SK-N-MC (cell line): ENCODE measurements at regions not wholly inside any gene's neighbourhood (a gene's known extent, or its start where the extent isn't known, plus 50 kb on each side); places are given as distances from the start of the nearest gene placed in this dataset.
A peak's percentile ranks its signal among the peaks of the same experiment; 100 is the strongest.

ENCODE experiments used
- DNase-seq: peaks from one replicate; pipeline ENCODE4 v3.0.0-alpha.2; 2011; ENCODE audit warnings: low read depth, low spot score
- H3K27ac ChIP-seq: fragments of 200-600 bp; sonication (generic); 2 replicates; pipeline ENCODE4 v1.5.1; 2016; ENCODE audit warnings: mixed run types
- H3K36me3 ChIP-seq: fragments of 200-600 bp; sonication (generic); 2 replicates; pipeline ENCODE4 v1.6.1; 2017; ENCODE audit warnings: antibody characterized with exemption, low read length, mixed read lengths; ENCODE audit not compliant: insufficient read depth
- H3K4me3 ChIP-seq: fragments of 200-600 bp; sonication (generic); 2 replicates; pipeline ENCODE4 v1.5.1; 2016
- H3K9ac ChIP-seq: fragments of 200-600 bp; sonication (generic); 2 replicates; pipeline ENCODE4 v1.8.0; 2017; ENCODE audit warnings: mixed run types, mixed read lengths; ENCODE audit not compliant: insufficient read length
- H3K9me3 ChIP-seq: fragments of 200-600 bp; sonication (generic); 2 replicates; pipeline ENCODE4 v1.6.1; 2017; ENCODE audit warnings: low read depth, mild to moderate bottlenecking, antibody characterized with exemption, low read length, moderate library complexity, mixed read lengths
- EZH2 ChIP-seq: fragments of 200-600 bp; sonication (generic); IDR thresholded peaks from one replicate; pipeline ENCODE4 v1.6.1; 2017; ENCODE audit warnings: antibody characterized with exemption
- FOXP2 ChIP-seq: optimal IDR thresholded peaks from 2 replicates; pipeline ENCODE3; 2011; ENCODE audit warnings: mild to moderate bottlenecking, moderate library complexity; ENCODE audit not compliant: insufficient read depth; ENCODE audit errors: extremely low read length, control extremely low read depth
- POLR2AphosphoS5 ChIP-seq: IDR thresholded peaks from 2 replicates; pipeline ENCODE4 v1.6.1; 2012; ENCODE audit warnings: mild to moderate bottlenecking, low read depth, low read length, borderline replicate concordance

DNA sequence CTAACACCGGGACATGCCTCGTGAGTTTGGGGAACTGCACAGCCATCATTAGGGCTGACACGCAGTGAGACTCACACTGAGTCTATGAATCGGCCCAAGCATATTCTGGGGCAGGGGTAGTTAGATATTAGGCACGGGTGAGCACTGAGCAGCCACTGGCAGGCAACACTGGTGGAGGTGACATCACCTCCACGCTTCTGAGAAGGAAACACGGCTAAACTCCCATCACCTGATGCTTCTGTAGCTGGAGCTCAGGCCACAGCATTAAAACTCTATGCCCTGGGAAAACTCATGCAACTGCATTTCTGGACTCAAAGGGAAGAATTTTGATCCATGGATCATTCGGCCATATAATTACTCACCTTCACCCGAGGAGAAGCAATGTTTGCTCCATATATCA, 100.8 kb upstream of the OTUD4 start:
- H3K4me3 ChIP-seq, result no peak overlapping the region
- no peak for DNase-seq
- no peak overlapping the region for H3K9ac ChIP-seq
- H3K36me3 ChIP-seq, result no peaks in the 10 kb centered on the region
- TF ChIP-seq FOXP2, result no peak
- no peak for TF ChIP-seq EZH2
- TF ChIP-seq POLR2AphosphoS5, result no peak
- H3K27ac ChIP-seq, result no peak overlapping the region
- no peaks in the 10 kb centered on the region for H3K9me3 ChIP-seq

DNA sequence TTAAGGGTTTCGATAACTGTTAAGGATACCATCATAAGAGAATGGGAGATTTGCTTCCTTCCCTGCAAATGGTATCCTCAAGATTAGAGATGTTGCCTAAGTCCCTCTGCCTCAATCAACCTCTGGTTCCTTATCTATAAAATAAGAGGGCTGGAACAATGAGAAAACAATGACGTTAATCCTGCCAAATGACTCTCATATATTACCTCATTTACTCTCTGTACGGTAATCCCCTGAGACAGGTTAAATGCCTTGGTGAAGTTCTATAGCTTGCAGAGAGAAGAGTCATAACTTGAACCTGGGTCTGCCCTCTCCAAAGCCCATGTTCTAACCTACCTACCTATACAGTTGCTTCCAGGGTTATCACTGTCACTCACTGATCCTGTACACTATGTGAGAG, 100.2 kb upstream of the OTUD4 start:
- Histone ChIP-seq H3K4me3 (no peak overlapping the region), H3K9ac (no peak overlapping the region), H3K9me3 (no peaks in the 10 kb centered on the region), H3K27ac (no peak overlapping the region), H3K36me3 (no peaks in the 10 kb centered on the region; the same call in 1 of the 2 replicates)
- TF ChIP-seq FOXP2 (no peak), POLR2AphosphoS5 (no peak), EZH2 (no peak)
- no peak for DNase-seq

GRCh38 chr4:145279122-145279960, 99.0 kb upstream of the OTUD4 start:
- DNase-seq, result peak; percentile 18
- Histone ChIP-seq H3K4me3 (no peak overlapping the region), H3K9ac (no peak overlapping the region), H3K36me3 (no peaks in the 10 kb centered on the region; the same call in 1 of the 2 replicates), H3K9me3 (0 out of 2 replicates have a peak, but pooled peaks cover 3% of the 10 kb centered on the region), H3K27ac (peak overlapping the region; percentile 26; the same call in 1 of the 2 replicates)
- no peak for TF ChIP-seq POLR2AphosphoS5

DNA sequence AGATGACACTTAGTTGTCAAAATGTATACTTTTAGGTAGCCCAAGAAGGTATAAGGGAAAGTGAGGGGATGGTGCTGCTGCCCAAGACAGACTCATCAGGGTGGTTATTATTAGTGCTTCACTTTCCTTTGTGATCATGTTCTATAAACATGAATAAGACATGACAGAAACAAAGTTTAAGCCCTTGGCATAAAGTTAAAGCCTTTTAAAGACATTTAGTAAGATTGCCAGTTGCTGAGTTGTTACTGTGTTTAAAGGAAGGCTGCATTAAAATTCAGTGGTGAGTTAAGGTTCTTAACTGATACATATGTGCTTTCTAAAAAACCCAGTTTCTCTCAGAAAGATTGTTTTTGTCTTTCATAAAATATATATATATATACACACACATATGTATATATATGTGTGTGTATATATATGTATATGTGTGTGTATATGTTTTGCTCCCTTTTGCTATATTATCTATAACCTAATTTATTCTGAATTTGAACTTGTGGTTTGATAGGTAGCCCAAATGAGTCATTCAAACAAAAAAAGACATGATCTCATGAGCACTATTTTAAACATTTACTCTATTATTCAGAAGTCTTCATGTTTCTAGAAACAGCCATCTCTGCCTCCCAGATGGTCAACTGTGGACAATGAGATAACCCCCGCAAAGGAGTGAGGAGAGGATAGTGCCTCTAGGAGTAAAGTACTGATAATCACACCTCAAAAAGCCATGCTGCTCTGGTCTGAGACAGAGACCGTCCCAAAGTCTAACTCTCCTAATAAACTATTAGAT, 98.1 kb upstream of the OTUD4 start:
- no peaks in the 10 kb centered on the region; the same call in 1 of the 2 replicates for H3K36me3 ChIP-seq
- DNase-seq, result no peak
- H3K27ac ChIP-seq, result peak overlapping the region; percentile 26; the same call in 1 of the 2 replicates

GRCh38 chr4:145277011-145277410, 96.6 kb upstream of the OTUD4 start:
- TF ChIP-seq EZH2 (no peak), POLR2AphosphoS5 (no peak), FOXP2 (no peak)
- H3K9me3 ChIP-seq, result peaks cover 11% of the 10 kb centered on the region; the same call in 1 of the 2 replicates
- DNase-seq, result no peak
- H3K36me3 ChIP-seq, result no peaks in the 10 kb centered on the region; the same call in 1 of the 2 replicates
- H3K4me3 ChIP-seq, result peak overlapping the region; percentile 26; the same call in 1 of the 2 replicates
- peak overlapping the region; percentile 92 for H3K27ac ChIP-seq
- H3K9ac ChIP-seq, result no peak overlapping the region

More for the DNA sequence above, 98.1 kb upstream of the OTUD4 start:
- TF ChIP-seq POLR2AphosphoS5, result no peak
- no peak for TF ChIP-seq EZH2
- TF ChIP-seq FOXP2, result no peak
- H3K9me3 ChIP-seq, result peaks cover 7% of the 10 kb centered on the region; the same call in 1 of the 2 replicates
- no peak overlapping the region for H3K4me3 ChIP-seq
- no peak overlapping the region for H3K9ac ChIP-seq

DNA sequence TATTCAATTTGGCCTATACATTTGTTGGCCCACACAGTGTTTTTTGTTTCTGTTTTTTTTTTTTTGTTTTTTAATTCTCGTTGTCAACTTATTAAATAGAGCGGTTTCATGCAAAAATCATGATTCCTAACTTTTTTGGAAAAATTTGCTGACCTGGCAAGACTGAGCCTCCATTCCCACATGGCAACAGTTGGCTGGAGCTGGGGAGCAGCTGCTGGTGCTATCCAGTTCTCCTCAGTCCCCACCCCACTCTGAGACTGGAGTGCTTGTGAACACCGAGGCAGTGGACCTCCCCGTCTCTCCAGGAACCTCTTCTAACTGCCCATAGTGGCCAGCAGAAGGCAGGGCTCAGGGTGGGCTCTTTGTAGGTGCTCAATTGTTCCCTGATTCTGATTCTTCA, 95.7 kb upstream of the OTUD4 start:
- TF ChIP-seq EZH2 (no peak), FOXP2 (no peak), POLR2AphosphoS5 (no peak)
- Histone ChIP-seq H3K27ac (peak overlapping the region; percentile 92), H3K4me3 (peak overlapping the region; percentile 26), H3K9ac (peak overlapping the region; percentile 62), H3K9me3 (peaks cover 11% of the 10 kb centered on the region; the same call in 1 of the 2 replicates), H3K36me3 (no peaks in the 10 kb centered on the region; the same call in 1 of the 2 replicates)
- DNase-seq, result no peak

DNA sequence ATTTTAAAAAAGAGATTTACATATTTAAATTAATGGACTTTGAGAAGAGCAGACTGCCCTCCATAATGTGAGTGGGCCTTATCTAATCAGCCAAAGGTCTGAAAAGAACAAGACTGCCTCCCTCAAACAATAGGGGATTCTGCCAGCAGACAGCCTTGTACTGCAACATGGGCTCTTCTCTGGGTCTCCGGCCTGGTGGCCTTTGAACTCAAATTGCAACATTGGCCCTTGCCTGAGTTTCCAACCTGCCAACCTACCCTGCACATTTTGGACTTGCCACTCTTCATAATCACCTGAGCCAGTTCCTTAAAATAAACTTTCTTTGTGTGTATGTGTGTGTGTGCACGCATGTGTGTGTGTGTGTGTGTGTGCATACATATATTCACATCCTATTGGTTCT, 90.8 kb upstream of the OTUD4 start:
- no peak for DNase-seq
- no peak overlapping the region for H3K27ac ChIP-seq
- H3K4me3 ChIP-seq, result no peak overlapping the region
- TF ChIP-seq POLR2AphosphoS5, result no peak
- H3K9ac ChIP-seq, result no peak overlapping the region
- peaks cover 11% of the 10 kb centered on the region; the same call in 1 of the 2 replicates for H3K9me3 ChIP-seq
- no peaks in the 10 kb centered on the region; the same call in 1 of the 2 replicates for H3K36me3 ChIP-seq

- no peak for DNase-seq
- TF ChIP-seq POLR2AphosphoS5 (no peak), EZH2 (no peak), FOXP2 (no peak)
- H3K36me3 ChIP-seq, result no peaks in the 10 kb centered on the region
- H3K9me3 ChIP-seq, result no peaks in the 10 kb centered on the region
- no peak overlapping the region for H3K4me3 ChIP-seq
- peak overlapping the region; percentile 76 for H3K27ac ChIP-seq
- H3K9ac ChIP-seq, result no peak overlapping the region
These were observed 86.5 kb upstream of the OTUD4 start for GRCh38 chr4:145266881-145267280.
